ENCODE measurements at regions not wholly inside any gene's neighbourhood (a gene's known extent, or its start where the extent isn't known, plus 50 kb on each side); places are given as distances from the start of the nearest gene placed in this dataset.

DNA sequence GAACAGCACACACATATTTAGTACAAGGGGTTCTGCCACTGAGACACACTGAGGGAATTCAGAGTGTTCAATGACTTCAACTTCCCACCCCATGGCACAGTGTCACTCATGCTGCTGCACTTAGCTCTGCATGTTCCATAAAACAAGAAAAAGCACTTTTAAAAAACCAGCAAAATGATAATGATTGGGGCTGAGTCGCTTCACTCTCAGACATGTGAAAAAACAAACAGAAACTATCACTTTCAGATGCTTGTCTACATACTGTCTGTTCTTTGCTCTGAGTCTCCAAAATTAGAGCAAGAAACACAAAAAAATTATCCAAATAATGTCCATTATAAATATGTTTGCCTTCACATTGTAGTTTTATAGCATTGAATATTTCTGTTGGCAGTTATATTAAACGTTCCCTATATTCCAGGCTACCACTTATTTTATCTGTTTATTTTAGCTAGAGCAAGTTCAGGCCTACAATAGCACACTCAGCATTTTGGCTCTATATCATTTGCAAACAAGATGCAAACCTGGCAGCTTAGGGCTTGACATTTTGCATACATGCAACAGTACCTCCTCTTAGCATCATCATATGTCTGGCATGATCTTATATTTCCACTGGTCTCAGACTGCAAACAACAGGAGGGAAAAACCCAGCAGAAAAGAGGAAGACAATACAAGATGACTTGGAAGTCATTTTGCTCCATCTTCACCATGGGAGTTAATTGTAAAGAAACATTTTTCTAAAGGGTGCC, 398.8 kb downstream of the HACE1 start:
- dilution Hi-C loops (cut with MboI; ENCODE audit: extremely low pct_ligation_motif_present, low sequenced_read_pairs), result no loop called here

DNA sequence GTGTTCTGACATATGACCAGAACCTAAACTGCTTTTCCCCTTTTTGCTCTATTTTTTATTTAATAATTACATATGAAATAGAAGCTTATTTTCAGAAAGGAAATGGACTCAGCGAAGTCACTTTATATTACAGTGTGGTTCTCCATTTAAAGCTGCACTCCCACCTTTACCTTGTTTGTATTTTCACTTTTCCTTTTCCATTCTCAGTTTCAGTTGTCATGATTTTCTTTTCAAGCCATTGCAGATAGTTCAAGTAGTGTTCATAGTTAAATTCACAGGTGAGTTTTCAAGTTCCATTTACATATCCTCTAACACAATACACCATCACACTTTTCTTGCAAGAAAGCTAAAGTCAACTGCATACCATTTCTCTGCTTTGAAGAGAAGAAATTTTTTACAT, 400.2 kb downstream of the HACE1 start:
- Histone ChIP-seq H3K4me1 (ENCODE audit: control insufficient read depth, extremely low read depth, insufficient read depth, low read length) (no peaks in the 10 kb centered on the region), H3K4me3 (replicated peaks in 1 of 3; ENCODE audit: insufficient read depth in 1 of 3, low read depth in 1 of 3, low read length in 3 of 3) (no peak overlapping the region), H3K27me3 (ENCODE audit: control insufficient read depth in 2 of 2, insufficient read depth in 2 of 2, low read length in 2 of 2) (no peaks in the 10 kb centered on the region), H4K20me1 (replicated peaks; ENCODE audit: control insufficient read depth, extremely low read depth, insufficient read depth, low read length) (no peaks in the 10 kb centered on the region), H3K79me2 (ENCODE audit: control insufficient read depth, insufficient read depth, low read length) (no peaks in the 10 kb centered on the region), H3K36me3 (ENCODE audit: control insufficient read depth in 2 of 2, extremely low read depth in 1 of 2, insufficient read depth in 2 of 2, low read length in 2 of 2) (no peaks in the 10 kb centered on the region), H3K9me1 (replicated peaks; ENCODE audit: control insufficient read depth, extremely low read depth, insufficient read depth, low read length) (no peaks in the 10 kb centered on the region), H3K9me3 (replicated peaks; ENCODE audit: control insufficient read depth, insufficient read depth, low read length) (no peaks in the 10 kb centered on the region), H3K27ac (ENCODE audit: insufficient read depth, low read depth, low read length) (no peak overlapping the region), H2AFZ (ENCODE audit: low read depth, low read length) (no peak overlapping the region), H3K4me2 (ENCODE audit: insufficient read depth, low read length) (no peak overlapping the region), H3K9ac (replicated peaks; ENCODE audit: extremely low read depth, insufficient read depth, low read length) (no peak overlapping the region)
- BruUV-seq (replicated peaks), result no TSS peak
- TF ChIP-seq GATA2 (IDR thresholded peaks at IDR 0.05; ENCODE audit: insufficient read depth, insufficient read length, low read depth, low read length) (no peak), EZH2 (IDR thresholded peaks at IDR 0.05; ENCODE audit: borderline replicate concordance, low read depth, low read length, severe bottlenecking) (no peak), MYC (IDR thresholded peaks at IDR 0.05; ENCODE audit: low read depth, low read length) (no peak), JUN (IDR thresholded peaks at IDR 0.05; ENCODE audit: borderline replicate concordance, insufficient read depth, insufficient read length, low read depth) (no peak), FOS (IDR thresholded peaks at IDR 0.05; ENCODE audit: borderline replicate concordance, insufficient read depth, low read length) (no peak), POLR2A (IDR thresholded peaks at IDR 0.05; ENCODE audit: low read depth, low read length) (no peak), CTCF (IDR thresholded peaks at IDR 0.05; ENCODE audit: extremely low read depth in 1 of 2, insufficient read depth in 1 of 2, low read depth in 1 of 2, low read length in 2 of 2) (no peak), POLR2AphosphoS5 (IDR thresholded peaks at IDR 0.05; ENCODE audit: insufficient read depth, low read depth, low read length) (no peak)
- TF ChIP-seq, protein P1, sequence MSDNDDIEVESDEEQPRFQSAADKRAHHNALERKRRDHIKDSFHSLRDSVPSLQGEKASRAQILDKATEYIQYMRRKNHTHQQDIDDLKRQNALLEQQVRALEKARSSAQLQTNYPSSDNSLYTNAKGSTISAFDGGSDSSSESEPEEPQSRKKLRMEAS (IDR thresholded peaks at IDR 0.05; ENCODE audit: insufficient read depth, insufficient read length), result no peak
- ChIA-PET CTCF (no interaction called here), POLR2A (no interaction called here)
- intact Hi-C loops (cut with micrococcal nuclease), result no loop called here
- DNase-seq (ENCODE audit: low read depth, low spot score) (no peak), FAIRE-seq (no peak)
- dilution Hi-C loops (cut with MboI; ENCODE audit: extremely low pct_ligation_motif_present, low sequenced_read_pairs), result no loop called here

More for the DNA sequence above, 398.8 kb downstream of the HACE1 start:
- no peaks in the 10 kb centered on the region for H3K9me1 ChIP-seq (replicated peaks; ENCODE audit: control insufficient read depth, extremely low read depth, insufficient read depth, low read length)
- H3K27me3 ChIP-seq (ENCODE audit: control insufficient read depth in 2 of 2, insufficient read depth in 2 of 2, low read length in 2 of 2), result no peaks in the 10 kb centered on the region
- intact Hi-C loops (cut with micrococcal nuclease), result no loop called here
- FAIRE-seq (no peak), DNase-seq (ENCODE audit: low read depth, low spot score) (no peak)
- no peaks in the 10 kb centered on the region for H3K4me1 ChIP-seq (ENCODE audit: control insufficient read depth, extremely low read depth, insufficient read depth, low read length)
- no TSS peak for BruUV-seq (replicated peaks)
- H3K9me3 ChIP-seq (replicated peaks; ENCODE audit: control insufficient read depth, insufficient read depth, low read length), result no peaks in the 10 kb centered on the region
- no peaks in the 10 kb centered on the region for H3K79me2 ChIP-seq (ENCODE audit: control insufficient read depth, insufficient read depth, low read length)
- H3K36me3 ChIP-seq (ENCODE audit: control insufficient read depth in 2 of 2, extremely low read depth in 1 of 2, insufficient read depth in 2 of 2, low read length in 2 of 2), result no peaks in the 10 kb centered on the region
- TF ChIP-seq JUN (IDR thresholded peaks at IDR 0.05; ENCODE audit: borderline replicate concordance, insufficient read depth, insufficient read length, low read depth), result no peak
- no peak overlapping the region for H3K9ac ChIP-seq (replicated peaks; ENCODE audit: extremely low read depth, insufficient read depth, low read length)
- no peaks in the 10 kb centered on the region for H4K20me1 ChIP-seq (replicated peaks; ENCODE audit: control insufficient read depth, extremely low read depth, insufficient read depth, low read length)
- no peak overlapping the region for H3K4me2 ChIP-seq (ENCODE audit: insufficient read depth, low read length)
- POLR2A ChIA-PET, result no interaction called here
- H3K4me3 ChIP-seq (replicated peaks in 1 of 3; ENCODE audit: insufficient read depth in 1 of 3, low read depth in 1 of 3, low read length in 3 of 3), result no peak overlapping the region
- no peak overlapping the region for H3K27ac ChIP-seq (ENCODE audit: insufficient read depth, low read depth, low read length)
- CTCF ChIA-PET, result no interaction called here
- H2AFZ ChIP-seq (ENCODE audit: low read depth, low read length), result no peak overlapping the region

All from endothelial cell of umbilical vein (primary cell).